ENCODE measurements at regions not wholly inside any gene's neighbourhood (a gene's known extent, or its start where the extent isn't known, plus 50 kb on each side); places are given as distances from the start of the nearest gene placed in this dataset.

DNA sequence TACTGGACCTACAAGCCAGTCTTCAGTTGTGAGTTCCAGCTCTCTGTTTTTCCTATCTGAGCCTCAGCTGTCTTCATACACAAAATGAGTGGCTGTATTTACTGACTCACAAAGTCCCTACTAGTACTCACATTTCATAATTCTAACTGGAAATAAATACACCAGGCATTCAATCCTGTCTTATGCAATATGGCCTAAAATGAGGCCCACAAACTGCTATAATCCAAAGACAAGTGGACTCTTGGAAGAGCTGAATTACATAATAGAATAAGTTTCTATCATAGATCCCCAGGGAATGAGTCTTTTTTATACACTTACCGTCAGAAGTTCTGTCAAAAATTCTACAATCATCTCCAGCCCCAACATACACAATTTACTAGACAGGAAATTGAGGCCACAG lies 211.9 kb downstream of the LRRN1 start:
- TF ChIP-seq, protein P1, sequence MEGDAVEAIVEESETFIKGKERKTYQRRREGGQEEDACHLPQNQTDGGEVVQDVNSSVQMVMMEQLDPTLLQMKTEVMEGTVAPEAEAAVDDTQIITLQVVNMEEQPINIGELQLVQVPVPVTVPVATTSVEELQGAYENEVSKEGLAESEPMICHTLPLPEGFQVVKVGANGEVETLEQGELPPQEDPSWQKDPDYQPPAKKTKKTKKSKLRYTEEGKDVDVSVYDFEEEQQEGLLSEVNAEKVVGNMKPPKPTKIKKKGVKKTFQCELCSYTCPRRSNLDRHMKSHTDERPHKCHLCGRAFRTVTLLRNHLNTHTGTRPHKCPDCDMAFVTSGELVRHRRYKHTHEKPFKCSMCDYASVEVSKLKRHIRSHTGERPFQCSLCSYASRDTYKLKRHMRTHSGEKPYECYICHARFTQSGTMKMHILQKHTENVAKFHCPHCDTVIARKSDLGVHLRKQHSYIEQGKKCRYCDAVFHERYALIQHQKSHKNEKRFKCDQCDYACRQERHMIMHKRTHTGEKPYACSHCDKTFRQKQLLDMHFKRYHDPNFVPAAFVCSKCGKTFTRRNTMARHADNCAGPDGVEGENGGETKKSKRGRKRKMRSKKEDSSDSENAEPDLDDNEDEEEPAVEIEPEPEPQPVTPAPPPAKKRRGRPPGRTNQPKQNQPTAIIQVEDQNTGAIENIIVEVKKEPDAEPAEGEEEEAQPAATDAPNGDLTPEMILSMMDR (IDR thresholded peaks at IDR 0.05), result no peak
- no peak for TF ChIP-seq POLR2A (IDR thresholded peaks at IDR 0.05)

Data from esophagus squamous epithelium (tissue), 4 donors.